ENCODE measurements at regions not wholly inside any gene's neighbourhood (a gene's known extent, or its start where the extent isn't known, plus 50 kb on each side); places are given as distances from the start of the nearest gene placed in this dataset.

GRCh38 chrX:109843963-109844751 is 111.1 kb upstream of the ACSL4 start:
- DNase-seq: no peak

DNA sequence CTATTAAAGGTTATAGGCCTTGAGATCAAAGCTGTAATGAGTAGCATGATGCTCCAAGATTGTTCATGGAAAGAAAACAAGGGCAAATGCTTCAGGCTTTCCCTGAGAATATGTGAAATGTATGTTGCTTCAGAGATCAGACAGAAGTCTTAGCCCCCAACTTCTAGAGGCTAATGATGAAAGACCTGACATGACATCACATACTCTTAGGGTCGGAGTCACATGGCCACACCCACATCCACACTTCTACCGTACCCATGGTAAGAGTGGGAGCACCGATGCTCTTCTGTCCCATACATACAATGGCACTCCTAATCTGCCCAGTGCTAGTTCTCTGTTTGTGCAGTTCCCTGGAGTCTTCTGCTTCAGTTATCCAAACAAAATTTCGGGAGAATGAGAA is 111.9 kb upstream of the ACSL4 start:
- DNase-seq: no peak

- DNase-seq: no peak
Observed at GRCh38 chrX:109845996-109846395, 112.9 kb upstream of the ACSL4 start.

DNA sequence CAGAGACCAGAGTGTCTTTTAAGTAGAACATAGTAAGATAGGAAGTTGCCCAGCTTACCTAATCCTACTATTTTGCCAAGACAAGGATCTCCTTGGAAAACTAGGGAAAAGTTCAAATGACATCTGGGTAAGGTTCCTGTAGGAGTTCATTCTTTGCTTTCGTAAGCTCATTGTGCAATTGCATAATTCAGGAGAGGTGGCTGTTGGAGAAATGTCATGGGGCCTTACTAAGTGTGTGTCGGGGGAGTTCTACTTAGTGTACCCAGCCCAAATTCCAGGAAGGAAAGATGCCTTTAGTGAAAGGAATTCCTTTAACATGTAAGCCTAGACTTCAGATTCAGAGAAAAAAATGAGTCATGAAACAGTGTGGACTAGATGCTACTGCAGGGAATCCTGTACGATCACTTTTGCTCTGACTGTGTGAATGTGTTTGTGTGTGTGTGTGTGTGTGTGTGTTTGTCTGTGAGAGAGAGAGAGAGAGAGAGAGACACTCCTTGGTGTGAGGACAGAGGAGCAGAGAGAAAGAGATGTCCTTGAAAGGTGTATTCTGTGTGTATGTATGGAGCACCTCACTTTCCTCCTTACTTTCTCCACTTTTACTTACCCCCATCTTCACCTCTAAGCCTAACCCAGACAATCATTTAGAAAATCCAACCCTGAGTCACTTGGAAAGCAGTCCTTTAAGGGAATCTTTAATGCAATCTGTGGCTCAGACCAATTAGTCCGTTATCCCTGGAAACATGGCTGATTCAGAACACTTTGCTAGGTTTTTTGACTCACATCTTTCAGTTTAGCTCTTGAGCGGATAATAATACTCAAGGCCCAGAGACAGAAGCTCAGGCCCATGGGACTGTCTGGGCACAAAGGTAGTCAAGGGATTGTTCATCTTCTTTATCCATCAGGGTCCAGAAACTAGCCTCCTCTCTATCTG is 114.5 kb upstream of the ACSL4 start:
- no peak for DNase-seq

GRCh38 chrX:109848461-109849050 is 115.5 kb upstream of the ACSL4 start:
- no peak for DNase-seq

- no peak for DNase-seq
Observed at GRCh38 chrX:109854096-109854495, 121.0 kb upstream of the ACSL4 start.

DNA sequence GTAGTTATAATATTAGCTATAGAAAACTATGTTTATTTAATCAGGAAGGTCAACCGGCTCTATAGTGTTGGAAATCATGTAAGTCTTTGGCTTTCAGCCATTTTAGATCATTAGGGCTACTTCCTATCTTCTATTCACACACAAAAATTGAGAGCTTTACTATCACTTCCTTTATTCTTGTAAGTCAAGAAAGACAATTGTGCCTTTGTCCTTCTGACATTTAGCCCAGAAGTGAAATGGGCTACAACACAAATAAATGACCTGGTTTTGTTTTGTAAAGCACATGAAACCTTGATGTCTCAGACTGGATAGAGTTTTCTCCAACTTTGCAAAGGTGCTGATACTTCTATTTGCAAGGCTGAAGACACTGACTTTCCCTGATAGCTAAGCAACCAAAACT is 122.4 kb upstream of the ACSL4 start:
- DNase-seq: no peak

- no peak for DNase-seq
Observed at GRCh38 chrX:109856974-109857373, 123.9 kb upstream of the ACSL4 start.

DNA sequence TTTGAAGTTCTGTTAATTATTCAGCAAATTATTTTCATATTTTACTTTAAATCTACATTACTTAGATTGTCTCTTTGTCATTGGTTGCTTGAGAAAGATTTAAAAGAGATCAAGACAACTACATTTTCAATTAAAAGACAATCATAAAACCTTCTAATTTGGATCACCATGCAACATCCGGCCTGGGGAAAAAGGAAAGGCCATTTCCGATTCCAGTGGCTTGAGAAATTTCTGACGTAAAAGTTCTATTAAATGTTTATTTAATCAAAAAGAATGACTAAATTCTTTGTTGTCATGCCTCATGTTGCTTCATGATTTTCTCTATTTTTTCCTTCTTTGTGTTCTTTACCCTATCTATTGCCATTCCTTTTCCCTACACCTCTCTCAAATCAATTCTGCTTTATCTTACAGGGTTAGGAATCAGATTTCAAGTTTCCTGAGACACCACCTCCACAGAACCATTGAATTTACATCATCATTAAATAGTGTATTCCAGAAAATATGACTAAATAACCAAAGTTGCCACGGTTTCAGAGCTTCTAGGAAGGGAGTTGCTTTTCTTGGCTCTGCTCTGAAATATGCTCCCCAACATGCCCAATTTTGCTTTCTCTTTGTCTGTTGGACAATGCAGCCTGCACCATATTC is 124.6 kb upstream of the ACSL4 start:
- DNase-seq: no peak

DNA sequence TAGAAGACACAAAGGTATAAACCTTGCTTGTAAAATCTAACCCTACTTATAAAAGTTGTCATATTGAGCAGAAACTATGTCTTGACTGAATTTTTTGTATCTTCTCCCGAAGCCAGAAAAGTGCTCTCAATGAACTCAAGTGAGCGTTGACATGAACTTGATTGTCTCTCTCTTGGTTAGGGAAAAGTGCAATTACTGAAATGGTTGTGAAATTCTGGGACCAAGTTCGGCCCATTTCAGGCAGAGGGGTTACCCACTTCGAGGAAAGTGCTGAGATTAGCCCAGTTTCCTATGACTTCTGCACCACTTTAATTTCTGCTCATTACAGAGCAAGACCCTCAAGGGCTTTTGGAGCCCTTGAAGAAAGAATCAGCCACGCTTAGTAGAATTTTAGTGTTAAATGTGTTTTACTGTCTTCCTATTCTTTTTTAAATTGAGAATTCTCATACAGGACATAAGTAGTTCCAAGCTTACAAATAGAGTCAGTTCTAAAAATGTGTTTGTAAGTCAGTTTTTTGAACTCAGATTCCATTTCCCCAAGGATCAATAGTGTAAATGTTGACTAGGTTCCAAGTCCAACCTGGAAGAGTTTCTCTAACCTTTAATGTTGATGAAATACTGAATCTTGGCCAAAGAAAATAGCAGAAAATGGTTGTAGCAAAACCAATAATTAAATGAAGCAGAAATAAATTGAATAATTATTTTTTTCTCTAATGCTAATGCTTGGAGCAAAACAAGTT is 125.7 kb upstream of the ACSL4 start:
- DNase-seq: no peak

- DNase-seq: no peak
Observed at GRCh38 chrX:109859651-109860050, 126.6 kb upstream of the ACSL4 start.

DNA sequence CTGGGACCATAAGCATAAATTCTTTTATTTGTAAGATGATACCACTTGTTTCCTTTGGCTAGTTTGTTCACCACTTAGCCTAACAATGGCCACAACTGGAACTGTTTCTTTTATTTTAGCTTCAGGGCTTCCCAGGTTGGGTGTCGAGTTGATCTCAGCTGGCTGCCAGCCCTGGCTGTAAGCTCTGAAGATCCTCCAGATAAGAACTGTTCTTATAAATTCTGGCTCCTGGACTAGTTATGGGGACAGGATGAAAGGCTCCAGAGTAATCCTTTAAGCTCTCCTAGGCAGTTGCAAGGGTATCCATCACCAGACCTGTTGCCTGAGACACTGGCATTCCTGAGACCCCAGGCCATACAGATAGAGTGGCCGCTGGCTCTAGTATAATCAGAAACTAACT is 129.4 kb upstream of the ACSL4 start:
- DNase-seq: no peak

DNA sequence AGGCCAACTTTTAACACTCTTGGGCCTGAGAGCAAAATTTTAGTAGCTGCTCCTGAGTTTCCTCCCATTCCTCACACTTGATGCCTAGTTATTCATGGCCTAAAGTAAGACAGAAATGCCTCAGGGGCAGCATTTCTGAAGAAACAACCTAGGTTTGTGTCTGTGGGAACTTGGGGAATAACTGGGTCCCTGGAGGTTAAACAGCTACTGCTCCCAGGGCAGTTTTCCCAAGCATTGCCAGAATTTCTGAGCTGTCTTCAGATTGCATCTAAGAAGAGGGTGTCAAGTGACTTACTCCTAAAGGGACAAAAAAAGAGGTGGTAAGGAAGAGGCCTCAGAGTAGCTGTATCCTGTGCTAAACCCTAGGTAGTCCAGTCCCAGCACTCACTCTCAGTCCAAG is 130.8 kb upstream of the ACSL4 start:
- no peak for DNase-seq

DNA sequence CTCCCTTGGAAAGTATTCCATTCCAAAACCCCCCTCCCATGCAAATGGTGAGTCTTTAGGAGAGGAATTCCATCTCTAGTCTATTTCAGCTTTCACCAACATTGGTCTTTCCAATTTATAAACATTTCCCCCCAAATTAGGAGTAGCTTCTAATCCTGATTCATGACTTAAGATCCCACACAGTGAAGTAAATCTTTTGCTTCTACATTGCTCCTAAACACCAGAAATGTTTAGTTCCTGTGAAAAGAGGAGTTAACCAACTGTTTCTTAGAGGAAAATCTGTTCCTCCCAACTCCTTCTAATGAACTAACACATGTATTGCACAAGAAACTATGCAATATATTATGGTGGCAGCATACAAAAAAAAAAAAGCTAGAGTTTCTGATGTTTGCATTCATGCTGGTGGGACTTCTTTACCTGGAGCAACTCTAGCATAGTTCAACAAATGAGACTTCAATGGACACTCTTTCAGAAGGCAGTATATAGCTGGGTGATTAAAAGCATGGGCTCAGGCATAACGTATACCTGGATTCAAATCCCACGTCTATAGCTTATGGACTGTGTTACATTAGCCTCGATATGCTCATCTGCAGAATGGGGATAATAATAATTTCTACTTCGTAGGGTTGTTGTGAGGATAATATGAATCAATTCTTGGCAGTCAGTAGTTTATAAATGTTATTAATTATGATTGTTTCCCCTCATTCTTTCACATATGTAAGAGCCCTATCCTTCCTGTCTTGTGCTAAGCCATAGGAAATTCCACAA is 131.6 kb upstream of the TMEM164 start:
- no peak for DNase-seq

DNA sequence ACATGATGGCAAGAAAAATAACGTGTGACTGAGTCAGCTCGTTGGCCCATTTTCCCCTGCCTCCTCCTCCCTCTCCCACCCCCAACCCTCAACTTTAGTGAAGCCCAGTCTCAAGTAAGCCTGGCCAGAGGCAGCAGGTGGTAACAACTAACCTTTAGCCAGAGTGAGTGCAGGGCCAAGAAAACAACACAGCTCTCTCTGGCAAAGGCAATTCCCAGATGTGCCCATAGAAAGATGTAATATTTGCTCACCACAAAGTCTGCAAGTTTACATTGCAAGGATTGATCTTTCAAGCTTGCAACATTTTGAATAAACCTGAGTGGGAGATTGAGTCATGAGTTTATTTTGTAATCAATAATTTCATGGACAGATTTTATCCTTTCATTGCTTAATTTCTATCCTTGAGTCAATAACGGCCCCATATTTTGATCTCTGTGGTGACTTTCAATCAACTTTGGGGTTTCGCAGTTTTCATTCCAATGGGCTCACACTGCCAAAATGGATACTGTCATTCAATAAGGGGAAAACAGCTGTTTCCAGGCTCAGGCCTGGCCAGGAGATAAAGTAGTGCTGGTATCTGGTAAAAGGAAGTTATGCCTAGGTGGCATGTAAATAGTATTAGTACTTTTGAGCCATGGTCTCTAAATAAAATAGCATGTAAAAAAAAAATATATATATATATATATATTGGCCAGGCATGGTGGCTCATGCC is 130.7 kb upstream of the TMEM164 start:
- DNase-seq: no peak

- no peak for DNase-seq
Observed at GRCh38 chrX:109873574-109873973, 129.3 kb upstream of the TMEM164 start.

DNA sequence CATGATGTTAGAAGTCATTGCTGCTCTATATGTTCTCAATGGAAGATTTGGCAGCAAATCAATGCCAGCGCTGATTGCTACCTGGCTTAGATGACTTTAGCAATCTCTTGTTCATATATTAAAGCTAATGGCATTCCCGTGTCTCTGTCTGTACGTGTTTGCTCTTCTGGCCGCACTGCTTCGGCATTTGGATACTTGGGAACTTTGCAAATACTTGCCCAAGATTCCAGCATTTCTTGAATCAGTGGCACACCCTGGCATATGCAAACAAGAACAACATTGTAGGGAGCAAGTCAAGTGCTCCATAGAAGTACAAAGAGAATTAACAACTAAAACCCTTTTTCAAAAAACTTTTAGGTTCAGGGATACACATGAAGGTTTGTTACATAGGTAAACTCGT is 128.9 kb upstream of the TMEM164 start:
- no peak for DNase-seq

DNA sequence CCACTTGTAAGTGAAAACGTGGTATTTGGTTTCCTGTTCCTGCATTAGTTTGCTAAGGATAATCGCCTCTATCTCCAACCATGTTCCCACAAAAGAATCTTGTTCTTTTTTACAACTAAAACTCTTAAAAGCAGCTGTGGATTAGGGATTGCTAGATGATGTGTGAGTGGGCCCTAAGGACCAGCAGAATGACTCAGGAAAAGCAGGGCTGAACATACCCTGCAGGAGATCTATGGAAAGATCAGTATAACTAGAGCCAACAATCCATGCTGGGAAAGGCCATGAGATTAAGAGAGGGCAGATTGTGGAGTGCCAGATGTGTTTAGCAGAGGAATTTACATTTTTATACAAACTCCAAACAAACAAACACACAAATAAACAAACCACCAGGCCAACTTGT is 128.4 kb upstream of the TMEM164 start:
- DNase-seq: no peak

- DNase-seq: no peak
Observed at GRCh38 chrX:109875831-109876230, 127.1 kb upstream of the TMEM164 start.

GRCh38 chrX:109878236-109878635 is 124.7 kb upstream of the TMEM164 start:
- no peak for DNase-seq

DNA sequence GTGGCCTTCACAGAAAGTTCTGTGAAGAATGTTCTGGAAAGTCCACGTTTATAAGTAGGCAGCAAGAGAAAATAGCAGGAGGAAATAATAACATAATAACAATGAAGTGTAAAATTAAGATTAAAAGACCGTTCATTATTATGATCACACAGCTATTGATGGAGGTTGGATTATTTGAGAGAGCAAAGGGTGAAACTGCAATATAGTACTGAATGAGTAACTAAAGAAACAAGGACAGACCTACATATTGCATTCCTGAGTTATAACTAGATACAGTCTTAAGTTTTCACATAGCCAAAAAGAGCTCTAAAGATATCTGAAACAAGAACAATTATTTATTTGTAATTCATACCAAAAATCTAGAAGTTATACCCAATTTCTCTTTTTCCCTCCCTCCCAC is 122.9 kb upstream of the TMEM164 start:
- DNase-seq: no peak
